NB4 (cell line): ENCODE measurements at regions not wholly inside any gene's neighbourhood (a gene's known extent, or its start where the extent isn't known, plus 50 kb on each side); places are given as distances from the start of the nearest gene placed in this dataset.

Experiments used
- DNase-seq: peaks from one replicate; pipeline ENCODE4 v3.0.0; 2010; ENCODE audit warnings: low read depth
- H3K4me3 ChIP-seq: one replicate; pipeline ENCODE4 v1.5.1; 2011; ENCODE audit warnings: mild to moderate bottlenecking, low read depth, low read length, moderate library complexity
- MYC ChIP-seq: IDR thresholded peaks from 2 replicates; pipeline ENCODE4 v1.6.1; 2011; ENCODE audit warnings: low read depth, low read length
- POLR2A ChIP-seq: IDR thresholded peaks from 2 replicates; pipeline ENCODE4 v1.6.1; 2011; ENCODE audit warnings: mild to moderate bottlenecking; ENCODE audit not compliant: insufficient read length; ENCODE audit errors: extremely low read depth
- TF ChIP-seq, protein P1 (sequence below): IDR thresholded peaks from one replicate; pipeline ENCODE4 v1.5.1; 2012; ENCODE audit warnings: low read depth, low read length
- TF ChIP-seq, protein P2 (sequence below): IDR thresholded peaks from 2 replicates; pipeline ENCODE4 v1.6.1; 2011; ENCODE audit warnings: low read depth, low read length

DNA sequence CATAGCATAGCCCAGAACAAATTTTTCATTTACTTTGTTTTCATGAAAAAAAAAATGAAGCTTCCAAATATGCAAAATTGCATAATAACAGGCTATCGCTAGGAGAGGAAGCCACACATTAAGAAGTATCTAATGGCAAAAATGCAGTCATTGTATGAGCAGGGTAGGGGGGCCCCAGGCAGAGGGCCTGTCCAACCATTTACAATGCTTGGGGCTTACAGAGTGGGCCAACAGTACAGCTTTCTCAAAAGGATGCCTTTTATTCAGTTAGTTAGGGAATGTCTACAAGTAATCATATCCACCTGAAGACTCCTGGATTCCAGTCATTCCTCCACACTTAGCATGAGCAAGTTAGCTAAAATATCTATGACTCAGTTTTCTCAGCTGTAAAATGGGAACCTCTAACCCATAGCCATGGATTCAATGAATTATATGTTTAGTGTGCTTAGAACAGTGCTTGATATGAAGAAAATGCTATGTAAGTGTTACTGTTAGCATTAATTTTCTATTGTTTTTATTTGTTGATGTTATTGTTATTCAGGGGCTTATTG lies 117.7 kb downstream of the GAS1 start:
- DNase-seq, result no peak
- H3K4me3 ChIP-seq, result no peak overlapping the region
- TF ChIP-seq MYC, result no peak
- TF ChIP-seq, protein P1, sequence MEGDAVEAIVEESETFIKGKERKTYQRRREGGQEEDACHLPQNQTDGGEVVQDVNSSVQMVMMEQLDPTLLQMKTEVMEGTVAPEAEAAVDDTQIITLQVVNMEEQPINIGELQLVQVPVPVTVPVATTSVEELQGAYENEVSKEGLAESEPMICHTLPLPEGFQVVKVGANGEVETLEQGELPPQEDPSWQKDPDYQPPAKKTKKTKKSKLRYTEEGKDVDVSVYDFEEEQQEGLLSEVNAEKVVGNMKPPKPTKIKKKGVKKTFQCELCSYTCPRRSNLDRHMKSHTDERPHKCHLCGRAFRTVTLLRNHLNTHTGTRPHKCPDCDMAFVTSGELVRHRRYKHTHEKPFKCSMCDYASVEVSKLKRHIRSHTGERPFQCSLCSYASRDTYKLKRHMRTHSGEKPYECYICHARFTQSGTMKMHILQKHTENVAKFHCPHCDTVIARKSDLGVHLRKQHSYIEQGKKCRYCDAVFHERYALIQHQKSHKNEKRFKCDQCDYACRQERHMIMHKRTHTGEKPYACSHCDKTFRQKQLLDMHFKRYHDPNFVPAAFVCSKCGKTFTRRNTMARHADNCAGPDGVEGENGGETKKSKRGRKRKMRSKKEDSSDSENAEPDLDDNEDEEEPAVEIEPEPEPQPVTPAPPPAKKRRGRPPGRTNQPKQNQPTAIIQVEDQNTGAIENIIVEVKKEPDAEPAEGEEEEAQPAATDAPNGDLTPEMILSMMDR, result no peak
- TF ChIP-seq, protein P2, sequence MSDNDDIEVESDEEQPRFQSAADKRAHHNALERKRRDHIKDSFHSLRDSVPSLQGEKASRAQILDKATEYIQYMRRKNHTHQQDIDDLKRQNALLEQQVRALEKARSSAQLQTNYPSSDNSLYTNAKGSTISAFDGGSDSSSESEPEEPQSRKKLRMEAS, result no peak
- no peak for TF ChIP-seq POLR2A

DNA sequence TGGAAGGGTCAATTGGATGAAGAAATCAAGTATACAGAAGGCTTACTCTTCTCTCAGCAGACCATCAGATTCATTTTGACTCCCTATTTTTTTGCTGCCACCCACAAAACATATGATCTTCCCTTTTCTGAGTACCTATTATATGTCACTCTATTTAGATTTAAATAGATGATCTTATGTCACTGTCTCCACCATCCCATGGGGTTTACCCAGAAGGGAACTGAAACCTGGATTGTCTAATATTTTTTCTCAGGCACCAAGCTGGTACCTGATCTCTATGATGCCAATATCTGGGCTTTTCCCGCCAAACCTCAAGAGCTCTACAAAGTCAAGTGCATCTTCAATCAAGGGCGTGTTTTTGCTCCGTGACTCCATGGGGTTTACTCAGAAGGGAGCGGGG lies 118.7 kb downstream of the GAS1 start:
- TF ChIP-seq MYC (no peak), POLR2A (no peak)
- TF ChIP-seq, protein P2, result no peak
- TF ChIP-seq, protein P1, result no peak
- DNase-seq, result no peak
- no peak overlapping the region for H3K4me3 ChIP-seq

DNA sequence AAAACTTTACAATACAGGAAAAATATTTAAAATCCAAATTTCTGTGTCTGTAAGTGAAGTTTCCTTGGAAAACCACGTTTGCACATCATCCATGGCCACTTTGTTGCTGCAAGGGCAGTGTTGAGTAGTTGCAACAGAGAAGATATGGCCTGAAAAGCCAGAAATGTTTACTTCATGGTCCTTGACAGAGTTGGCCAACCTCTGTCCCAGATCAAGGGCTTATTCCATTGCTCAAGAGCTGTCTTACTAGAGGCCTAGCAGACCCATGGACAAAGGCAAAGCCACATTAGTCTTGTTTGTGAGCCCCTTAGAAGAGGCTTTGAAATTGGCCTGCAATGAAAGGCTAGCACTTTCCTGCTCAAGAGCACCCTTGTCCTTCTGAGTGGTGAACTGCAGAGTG lies 119.4 kb downstream of the GAS1 start:
- no peak overlapping the region for H3K4me3 ChIP-seq
- DNase-seq, result no peak
- TF ChIP-seq, protein P1, result no peak
- TF ChIP-seq, protein P2, result no peak
- TF ChIP-seq POLR2A (no peak), MYC (no peak)

DNA sequence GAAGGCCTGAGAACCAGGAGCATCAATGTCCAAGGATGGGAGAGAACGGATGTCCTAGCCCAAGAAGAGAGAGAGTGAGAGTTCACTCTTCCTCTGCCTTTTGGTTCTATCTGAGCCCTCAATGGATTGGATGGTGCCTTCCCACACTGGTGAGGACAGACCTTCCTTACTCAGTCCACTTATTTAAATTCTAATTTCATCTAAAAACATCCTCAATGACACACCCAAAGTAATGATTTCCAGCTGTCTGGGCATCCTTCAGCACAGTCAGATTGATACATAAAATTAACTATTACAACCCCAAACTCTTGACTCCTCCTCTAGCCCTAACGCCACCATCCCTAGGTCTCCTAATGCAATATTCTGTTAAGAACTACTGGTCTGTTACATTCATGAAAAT lies 122.0 kb downstream of the GAS1 start:
- no peak for DNase-seq
- H3K4me3 ChIP-seq, result no peak overlapping the region
- no peak for TF ChIP-seq MYC
- TF ChIP-seq, protein P2, result no peak

DNA sequence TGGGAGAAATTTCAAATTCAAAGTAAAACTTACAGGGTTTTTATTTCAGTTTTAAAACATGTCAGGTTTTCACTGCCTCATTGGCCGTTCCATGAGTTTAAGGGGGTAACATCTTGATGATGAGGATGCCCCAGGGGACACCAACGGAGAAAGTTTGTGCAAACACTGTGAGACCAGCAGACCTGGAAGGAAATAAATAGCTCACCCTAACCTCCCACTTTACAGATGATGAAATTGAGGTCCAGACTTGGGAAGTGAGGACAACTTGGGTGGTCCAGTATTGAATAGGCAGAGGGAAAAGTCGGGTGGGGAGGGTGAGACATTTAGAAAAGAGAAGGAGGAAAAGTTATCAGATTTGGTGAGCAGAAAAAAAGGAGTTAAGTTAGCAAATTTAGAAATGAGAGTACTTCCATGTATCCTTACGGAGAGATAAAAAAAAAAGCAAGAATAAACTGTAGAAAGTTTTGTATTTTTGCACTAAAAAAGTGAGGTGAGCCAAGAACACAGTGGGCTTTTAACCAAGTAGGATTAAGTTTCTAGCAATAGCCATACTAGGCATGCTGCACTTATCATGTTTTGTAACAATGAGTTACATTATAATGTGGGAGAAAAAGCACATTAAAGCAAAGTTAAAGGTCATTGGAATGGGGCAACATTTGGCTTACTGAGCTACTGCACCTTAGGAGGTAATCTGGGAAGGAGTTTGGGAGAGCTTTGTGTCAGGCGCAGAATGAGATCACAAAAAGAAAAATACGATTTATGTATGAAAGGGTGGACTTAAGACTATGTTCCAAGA lies 125.1 kb downstream of the GAS1 start:
- H3K4me3 ChIP-seq, result no peak overlapping the region
- TF ChIP-seq, protein P1, result no peak
- TF ChIP-seq, protein P2, result no peak
- no peak for TF ChIP-seq MYC
- no peak for TF ChIP-seq POLR2A
- no peak for DNase-seq

DNA sequence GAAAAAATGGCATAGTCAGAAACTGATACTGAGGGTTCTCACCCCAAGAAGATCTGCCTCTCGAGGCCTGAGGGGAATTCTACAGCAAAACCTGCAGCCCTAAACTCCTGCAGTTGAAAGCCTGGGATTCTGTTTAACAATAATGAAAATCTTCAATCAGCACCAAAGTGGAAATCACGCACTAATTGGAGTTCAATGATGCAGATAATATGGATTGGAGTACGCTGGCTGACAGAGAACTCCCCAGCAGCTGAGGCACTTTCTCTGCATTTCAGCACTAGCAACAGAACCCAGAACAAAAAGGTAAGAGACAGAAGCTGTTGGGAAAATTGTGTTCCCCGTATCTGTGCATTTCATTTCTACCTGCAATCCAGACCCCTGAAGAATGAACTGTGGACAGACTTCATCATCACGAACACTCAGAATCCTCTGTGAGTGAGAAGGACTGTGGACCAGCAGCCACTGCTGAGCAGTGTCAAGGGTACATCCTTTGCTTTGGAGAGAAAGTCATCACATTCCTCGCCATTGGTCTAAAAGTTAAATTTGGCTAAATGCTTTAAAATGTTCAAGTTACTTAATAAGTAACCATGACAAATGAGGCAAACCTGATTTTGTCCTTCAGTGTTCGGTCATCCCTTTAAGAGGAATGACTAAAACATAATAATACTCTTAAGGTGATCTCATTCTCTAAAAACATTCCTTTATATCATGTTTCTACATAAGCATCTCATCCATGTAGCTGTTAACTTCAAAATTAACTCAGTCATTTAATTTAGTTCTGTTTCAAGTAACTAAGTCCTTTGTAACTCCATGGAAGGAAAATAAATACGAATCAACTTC lies 126.1 kb downstream of the GAS1 start:
- no peak for DNase-seq
- TF ChIP-seq MYC, result no peak
- TF ChIP-seq, protein P1, result no peak
- TF ChIP-seq, protein P2, result no peak
- no peak for TF ChIP-seq POLR2A
- no peak overlapping the region for H3K4me3 ChIP-seq
